Body of pancreas (tissue), 4 donors: ENCODE measurements at regions not wholly inside any gene's neighbourhood (a gene's known extent, or its start where the extent isn't known, plus 50 kb on each side); places are given as distances from the start of the nearest gene placed in this dataset.

Source experiments
- POLR2A ChIP-seq, 3 donors: fragments of 450-650 bp; IDR thresholded peaks; one replicate each; pipeline ENCODE4 v1.6.1; 2016; ENCODE audit warnings: antibody characterized with exemption in 3 of 3, mild to moderate bottlenecking in 2 of 3
- TF ChIP-seq, protein P1 (sequence below), 7 experiments: fragments of 450-650 bp in 4 of 7; fragments of 200-600 bp in 3 of 7; sonication (generic) in 3 of 7; IDR thresholded peaks; one replicate each; pipeline ENCODE4 v1.5.1; 2016 to 2019; ENCODE audit warnings: antibody characterized with exemption in 7 of 7

- no peak for TF ChIP-seq POLR2A (IDR thresholded peaks at IDR 0.05)
- TF ChIP-seq, protein P1, sequence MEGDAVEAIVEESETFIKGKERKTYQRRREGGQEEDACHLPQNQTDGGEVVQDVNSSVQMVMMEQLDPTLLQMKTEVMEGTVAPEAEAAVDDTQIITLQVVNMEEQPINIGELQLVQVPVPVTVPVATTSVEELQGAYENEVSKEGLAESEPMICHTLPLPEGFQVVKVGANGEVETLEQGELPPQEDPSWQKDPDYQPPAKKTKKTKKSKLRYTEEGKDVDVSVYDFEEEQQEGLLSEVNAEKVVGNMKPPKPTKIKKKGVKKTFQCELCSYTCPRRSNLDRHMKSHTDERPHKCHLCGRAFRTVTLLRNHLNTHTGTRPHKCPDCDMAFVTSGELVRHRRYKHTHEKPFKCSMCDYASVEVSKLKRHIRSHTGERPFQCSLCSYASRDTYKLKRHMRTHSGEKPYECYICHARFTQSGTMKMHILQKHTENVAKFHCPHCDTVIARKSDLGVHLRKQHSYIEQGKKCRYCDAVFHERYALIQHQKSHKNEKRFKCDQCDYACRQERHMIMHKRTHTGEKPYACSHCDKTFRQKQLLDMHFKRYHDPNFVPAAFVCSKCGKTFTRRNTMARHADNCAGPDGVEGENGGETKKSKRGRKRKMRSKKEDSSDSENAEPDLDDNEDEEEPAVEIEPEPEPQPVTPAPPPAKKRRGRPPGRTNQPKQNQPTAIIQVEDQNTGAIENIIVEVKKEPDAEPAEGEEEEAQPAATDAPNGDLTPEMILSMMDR (IDR thresholded peaks at IDR 0.05), result no peak
Observed at GRCh38 chr16:52851211-52851740, 201.4 kb downstream of the CHD9NB start.
